GM23338 (cell line): ENCODE measurements at regions not wholly inside any gene's neighbourhood (a gene's known extent, or its start where the extent isn't known, plus 50 kb on each side); places are given as distances from the start of the nearest gene placed in this dataset.

Source experiments
- ATAC-seq: fragments of 200-7000 bp; cut with Tn5 transposase; 3 replicates; pipeline ENCODE4 v1.9.1; 2020
- DNase-seq: peaks from one replicate; pipeline ENCODE4 v3.0.0-alpha.2; 2015; ENCODE audit warnings: low spot score
- H2AFZ ChIP-seq: fragments of 200-600 bp; sonication (generic); 2 replicates; pipeline ENCODE4 v1.8.0; 2016; ENCODE audit warnings: antibody characterized with exemption, mild to moderate bottlenecking, moderate library complexity
- H3F3A ChIP-seq: fragments of 200-600 bp; sonication (generic); replicated peaks from 2 replicates; pipeline ENCODE4 v1.8.0; 2017; ENCODE audit warnings: antibody characterized with exemption, mixed run types, low read depth
- H3K27ac ChIP-seq: fragments of 200-600 bp; sonication (generic); 2 replicates; pipeline ENCODE4 v1.6.1; 2016; ENCODE audit warnings: low read depth
- H3K27me3 ChIP-seq: fragments of 200-600 bp; sonication (generic); 2 replicates; pipeline ENCODE4 v1.8.0; 2016; ENCODE audit warnings: mild to moderate bottlenecking, mixed run types, moderate library complexity; ENCODE audit not compliant: insufficient read depth
- H3K36me3 ChIP-seq: fragments of 200-600 bp; sonication (generic); 2 replicates; pipeline ENCODE4 v1.8.0; 2016; ENCODE audit warnings: mild to moderate bottlenecking; ENCODE audit not compliant: insufficient read depth
- H3K4me1 ChIP-seq: fragments of 200-600 bp; sonication (generic); 2 replicates; pipeline ENCODE4 v1.8.0; 2016; ENCODE audit warnings: mild to moderate bottlenecking, moderate library complexity; ENCODE audit not compliant: insufficient read depth
- H3K4me2 ChIP-seq: fragments of 200-600 bp; sonication (generic); 2 replicates; pipeline ENCODE4 v1.7.1; 2017; ENCODE audit warnings: mixed run types
- H3K4me3 ChIP-seq: fragments of 200-600 bp; sonication (generic); 2 replicates; pipeline ENCODE4 v1.6.1; 2016; ENCODE audit warnings: mixed run types
- H3K79me2 ChIP-seq: fragments of 200-600 bp; sonication (generic); replicated peaks from 2 replicates; pipeline ENCODE4 v1.8.0; 2017; ENCODE audit warnings: mild to moderate bottlenecking; ENCODE audit not compliant: insufficient read depth
- H3K9me2 ChIP-seq: fragments of 200-600 bp; sonication (generic); 2 replicates; pipeline ENCODE4 v1.8.0; 2017; ENCODE audit not compliant: insufficient read depth
- H4K20me1 ChIP-seq: fragments of 200-600 bp; sonication (generic); replicated peaks from 2 replicates; pipeline ENCODE4 v1.8.0; 2017; ENCODE audit warnings: mild to moderate bottlenecking; ENCODE audit not compliant: insufficient read depth
- H3K27ac Mint-ChIP-seq: 2 replicates; pipeline ENCODE4 v1.8.0; 2020; ENCODE audit warnings: inconsistent platforms, mild to moderate bottlenecking, moderate library complexity, mixed read lengths
- H3K27me3 Mint-ChIP-seq: 3 replicates; pipeline ENCODE4 v1.8.0; 2022; ENCODE audit warnings: low read depth, mild to moderate bottlenecking, moderate library complexity, mixed read lengths, inconsistent platforms; ENCODE audit not compliant: insufficient read depth, poor library complexity
- H3K36me3 Mint-ChIP-seq: 3 replicates; pipeline ENCODE4 v1.8.0; 2021; ENCODE audit warnings: low read depth, mild to moderate bottlenecking, inconsistent platforms, moderate library complexity, mixed read lengths
- H3K4me1 Mint-ChIP-seq: 3 replicates; pipeline ENCODE4 v1.8.0; 2020; ENCODE audit warnings: mild to moderate bottlenecking, inconsistent platforms, mixed read lengths
- H3K4me3 Mint-ChIP-seq: 3 replicates; pipeline ENCODE4 v1.8.0; 2021; ENCODE audit warnings: moderate library complexity, mild to moderate bottlenecking, inconsistent platforms, mixed read lengths
- H3K9me3 Mint-ChIP-seq: 3 replicates; pipeline ENCODE4 v1.8.0; 2020; ENCODE audit warnings: moderate library complexity, mild to moderate bottlenecking, inconsistent platforms, mixed read lengths
- CTCF ChIP-seq, 2 experiments: fragments of 200-600 bp in 1 of 2; sonication (generic) in 1 of 2; conservative IDR thresholded peaks; 2 replicates each; pipeline versions ENCODE4 v1.5.1 to v1.6.1; 2016 to 2017; ENCODE audit warnings: antibody characterized with exemption in 2 of 2, low read depth in 2 of 2, mild to moderate bottlenecking in 2 of 2, moderate library complexity in 1 of 2
- ETS1 ChIP-seq: IDR thresholded peaks from 2 replicates; pipeline ENCODE4 v1.6.1; 2016; ENCODE audit warnings: antibody characterized with exemption
- EZH2phosphoT487 ChIP-seq: fragments of 200-600 bp; sonication (generic); IDR thresholded peaks from one replicate; pipeline ENCODE4 v1.8.1; 2018; ENCODE audit warnings: antibody characterized with exemption; ENCODE audit not compliant: unreplicated experiment
- NANOG ChIP-seq: IDR thresholded peaks from 2 replicates; pipeline ENCODE4 v1.6.1; 2016; ENCODE audit warnings: antibody characterized with exemption, borderline replicate concordance
- POLR2AphosphoS5 ChIP-seq: IDR thresholded peaks from 2 replicates; pipeline ENCODE4 v1.6.1; 2016; ENCODE audit warnings: antibody characterized with exemption, low read depth
- REST ChIP-seq: IDR thresholded peaks from one replicate; pipeline ENCODE4 v1.6.1; 2018; ENCODE audit warnings: antibody characterized with exemption; ENCODE audit not compliant: unreplicated experiment
- STAT1 ChIP-seq: IDR thresholded peaks from one replicate; pipeline ENCODE4 v1.6.1; 2016; ENCODE audit warnings: antibody characterized with exemption; ENCODE audit not compliant: unreplicated experiment
- ZNF114 ChIP-seq: fragments of 250-450 bp; sonication (Bioruptor Pico); IDR thresholded peaks from 2 replicates; pipeline ENCODE4 v1.5.0; 2020; ENCODE audit warnings: mild to moderate bottlenecking, moderate library complexity
- ZNF462 ChIP-seq: fragments of 250-450 bp; sonication (Bioruptor Pico); IDR thresholded peaks from 2 replicates; pipeline ENCODE4 v1.5.0; 2020; ENCODE audit warnings: mild to moderate bottlenecking, moderate library complexity

- Histone ChIP-seq H3K36me3 (no peaks in the 10 kb centered on the region), H3F3A (no peaks in the 10 kb centered on the region), H3K4me1 (no peaks in the 10 kb centered on the region), H3K79me2 (no peaks in the 10 kb centered on the region), H3K4me3 (no peak overlapping the region), H3K4me2 (no peak overlapping the region), H3K27me3 (no peaks in the 10 kb centered on the region), H4K20me1 (no peaks in the 10 kb centered on the region), H3K27ac (no peak overlapping the region), H2AFZ (no peak overlapping the region), H3K9me2 (peaks cover 9% of the 10 kb centered on the region; the same call in 1 of the 2 replicates)
- Mint-ChIP-seq H3K4me3 (no peak overlapping the region), H3K4me1 (peaks cover 10% of the 10 kb centered on the region), H3K36me3 (peaks cover 5% of the 10 kb centered on the region; the same call in 2 of the 3 replicates), H3K27ac (no peak overlapping the region), H3K27me3 (peaks cover 2% of the 10 kb centered on the region), H3K9me3 (peaks cover 9% of the 10 kb centered on the region)
- no peak for TF ChIP-seq ZNF462 (CRISPR knock-in tag)
- TF ChIP-seq NANOG = no peak
- no peak for TF ChIP-seq POLR2AphosphoS5
- no peak for TF ChIP-seq EZH2phosphoT487
- no peak for TF ChIP-seq STAT1
- no peak for TF ChIP-seq REST
- no peak for TF ChIP-seq ZNF114 (CRISPR knock-in tag)
- no peak for TF ChIP-seq ETS1
- no peak for TF ChIP-seq CTCF (conservative IDR thresholded peaks at IDR 0.05; ENCODE audit: low read depth in 2 of 2)
- ATAC-seq = no peak
- DNase-seq = no peak
Observed at GRCh38 chr10:3655528-3655927, 129.5 kb downstream of the KLF6 start.
